ENCODE measurements at regions not wholly inside any gene's neighbourhood (a gene's known extent, or its start where the extent isn't known, plus 50 kb on each side); places are given as distances from the start of the nearest gene placed in this dataset.
"Not testable (repeated sequence)": the region's sequence is repeated elsewhere in the genome, so short reads cannot be mapped to it uniquely, and the experiment has no call there.

GRCh38 chr2:6139142-6139541 is 447.0 kb downstream of the SOX11 start:
- no peak for DNase-seq (ENCODE audit: low spot score)

GRCh38 chr2:6139916-6140315 is 447.7 kb downstream of the SOX11 start:
- DNase-seq (ENCODE audit: low spot score) = no peak

- no peak for DNase-seq (ENCODE audit: low spot score)
Measured at GRCh38 chr2:6140509-6140908, 448.3 kb downstream of the SOX11 start.

- no peak for DNase-seq (ENCODE audit: low spot score)
Measured at GRCh38 chr2:6143812-6144211, 451.6 kb downstream of the SOX11 start.

GRCh38 chr2:6147215-6147614 is 455.0 kb downstream of the SOX11 start:
- DNase-seq (ENCODE audit: low spot score) = not testable (repeated sequence)

- DNase-seq (ENCODE audit: low spot score) = no peak
Measured at GRCh38 chr2:6148882-6149281, 456.7 kb downstream of the SOX11 start.

GRCh38 chr2:6159606-6160005 is 467.4 kb downstream of the SOX11 start:
- DNase-seq (ENCODE audit: low spot score) = no peak

- DNase-seq (ENCODE audit: low spot score) = no peak
Measured at GRCh38 chr2:6163932-6164331, 471.7 kb downstream of the SOX11 start.

GRCh38 chr2:6164986-6165747 is 473.0 kb downstream of the SOX11 start:
- DNase-seq (ENCODE audit: low spot score) = no peak

GRCh38 chr2:6167592-6168138 is 475.5 kb downstream of the SOX11 start:
- DNase-seq (ENCODE audit: low spot score) = no peak

GRCh38 chr2:6168485-6168884 is 476.3 kb downstream of the SOX11 start:
- no peak for DNase-seq (ENCODE audit: low spot score)

GRCh38 chr2:6171294-6171693 is 479.1 kb downstream of the SOX11 start:
- no peak for DNase-seq (ENCODE audit: low spot score)

- DNase-seq (ENCODE audit: low spot score) = no peak
Measured at GRCh38 chr2:6177811-6178210, 485.6 kb downstream of the SOX11 start.

GRCh38 chr2:6181525-6181924 is 489.3 kb downstream of the SOX11 start:
- peak; percentile 41 for DNase-seq (ENCODE audit: low spot score)

GRCh38 chr2:6181926-6182325 is 489.7 kb downstream of the SOX11 start:
- no peak for DNase-seq (ENCODE audit: low spot score)

- no peak for DNase-seq (ENCODE audit: low spot score)
Measured at GRCh38 chr2:6183226-6183625, 491.0 kb downstream of the SOX11 start.

- DNase-seq (ENCODE audit: low spot score) = no peak
Measured at GRCh38 chr2:6184532-6185292, 492.5 kb downstream of the SOX11 start.

- DNase-seq (ENCODE audit: low spot score) = peak; percentile 44
Measured at GRCh38 chr2:6186332-6187151, 494.4 kb downstream of the SOX11 start.

GRCh38 chr2:6196449-6196848 is 504.3 kb downstream of the SOX11 start:
- DNase-seq (ENCODE audit: low spot score) = no peak

- not testable (repeated sequence) for DNase-seq (ENCODE audit: low spot score)
Measured at GRCh38 chr2:6198370-6198919, 506.3 kb downstream of the SOX11 start.

- no peak for DNase-seq (ENCODE audit: low spot score)
Measured at GRCh38 chr2:6202756-6203155, 510.6 kb downstream of the SOX11 start.
